Stromal cell of bone marrow (primary cell): ENCODE measurements at regions not wholly inside any gene's neighbourhood (a gene's known extent, or its start where the extent isn't known, plus 50 kb on each side); places are given as distances from the start of the nearest gene placed in this dataset.
"Not testable (repeated sequence)": the region's sequence is repeated elsewhere in the genome, so short reads cannot be mapped to it uniquely, and the experiment has no call there.

Source experiments
- DNase-seq: peaks from one replicate; pipeline ENCODE4 v3.0.0-alpha.2; 2012; ENCODE audit warnings: low read depth

GRCh38 chr21:43287795-43288755 is 119.3 kb downstream of the CRYAA start:
- DNase-seq: no peak

- no peak for DNase-seq
Observed at GRCh38 chr21:43287111-43287760, 118.4 kb downstream of the CRYAA start.

- no peak for DNase-seq
Observed at GRCh38 chr21:43286196-43286595, 117.4 kb downstream of the CRYAA start.

- DNase-seq: no peak
Observed at GRCh38 chr21:43284700-43285099, 115.9 kb downstream of the CRYAA start.

GRCh38 chr21:43284238-43284637 is 115.4 kb downstream of the CRYAA start:
- DNase-seq: no peak

- DNase-seq: not testable (repeated sequence)
Observed at GRCh38 chr21:43283925-43284221, 115.1 kb downstream of the CRYAA start.

GRCh38 chr21:43283136-43283924 is 114.5 kb downstream of the CRYAA start:
- DNase-seq: no peak

GRCh38 chr21:43282358-43283120 is 113.7 kb downstream of the CRYAA start:
- no peak for DNase-seq

- no peak for DNase-seq
Observed at GRCh38 chr21:43281661-43282357, 113.0 kb downstream of the CRYAA start.

- no peak for DNase-seq
Observed at GRCh38 chr21:43280949-43281633, 112.3 kb downstream of the CRYAA start.

GRCh38 chr21:43279578-43279894 is 110.7 kb downstream of the CRYAA start:
- DNase-seq: no peak

- no peak for DNase-seq
Observed at GRCh38 chr21:43278766-43279577, 110.2 kb downstream of the CRYAA start.

- no peak for DNase-seq
Observed at GRCh38 chr21:43278359-43278758, 109.6 kb downstream of the CRYAA start.

GRCh38 chr21:43277481-43278351 is 108.9 kb downstream of the CRYAA start:
- no peak for DNase-seq

- DNase-seq: no peak
Observed at GRCh38 chr21:43276811-43277210, 108.0 kb downstream of the CRYAA start.

- no peak for DNase-seq
Observed at GRCh38 chr21:43275421-43276211, 106.8 kb downstream of the CRYAA start.

GRCh38 chr21:43274946-43275310 is 106.1 kb downstream of the CRYAA start:
- DNase-seq: no peak
